ENCODE measurements at regions not wholly inside any gene's neighbourhood (a gene's known extent, or its start where the extent isn't known, plus 50 kb on each side); places are given as distances from the start of the nearest gene placed in this dataset.

GRCh38 chr4:20106921-20107320 is 144.8 kb upstream of the SLIT2 start:
- DNase-seq, result no peak
- Histone ChIP-seq H3K4me1 (no peaks in the 10 kb centered on the region), H3K27ac (no peak overlapping the region), H3K27me3 (replicated peaks in 1 of 7) (no peaks in the 10 kb centered on the region), H3K9me3 (peaks cover 0 to 8% (median 0%) of the 10 kb centered on the region in 8 donors), H3K4me3 (no peak overlapping the region), H3K36me3 (no peaks in the 10 kb centered on the region)
- 89 to 97% (median 93%) methylated on average over 2 of the region's 2 CpGs for WGBS, 5 donors
- TF ChIP-seq POLR2AphosphoS5 (IDR thresholded peaks at IDR 0.05), result no peak
- intact Hi-C loops (cut with DNase I; ENCODE audit: low total_unique reads), result no loop called here

GRCh38 chr4:20101831-20102230 is 149.9 kb upstream of the SLIT2 start:
- H3K36me3 ChIP-seq, result no peaks in the 10 kb centered on the region
- TF ChIP-seq POLR2A (IDR thresholded peaks at IDR 0.05), result no peak
- no peak for TF ChIP-seq POLR2AphosphoS5 (IDR thresholded peaks at IDR 0.05)
- no peak for TF ChIP-seq CTCF (IDR thresholded peaks at IDR 0.05 in 8 of 11, conservative IDR thresholded peaks at IDR 0.05 in 3 of 11)
- 79 to 98% (median 95%) methylated on average over 4 of the region's 4 CpGs for WGBS, 5 donors
- H3K9me3 ChIP-seq, result peaks cover 0 to 8% (median 0%) of the 10 kb centered on the region in 8 donors
- H3K27ac ChIP-seq, result no peak overlapping the region
- intact Hi-C loops (cut with DNase I; ENCODE audit: low total_unique reads), result no loop called here
- H3K4me1 ChIP-seq, result no peaks in the 10 kb centered on the region
- H3K27me3 ChIP-seq (replicated peaks in 1 of 7), result no peaks in the 10 kb centered on the region
- DNase-seq, result no peak
- no peak overlapping the region for H3K4me3 ChIP-seq

- H3K4me3 ChIP-seq, result no peak overlapping the region
- H3K36me3 ChIP-seq, result no peaks in the 10 kb centered on the region
- no peak overlapping the region for H3K27ac ChIP-seq
- no peak for DNase-seq
- H3K27me3 ChIP-seq (replicated peaks in 1 of 7), result no peaks in the 10 kb centered on the region
- WGBS, 5 donors, result 68 to 88% (median 77%) methylated on average over 2 of the region's 2 CpGs
- H3K9me3 ChIP-seq, result no peaks in the 10 kb centered on the region
- intact Hi-C loops (cut with DNase I; ENCODE audit: low total_unique reads), result no loop called here
- no peaks in the 10 kb centered on the region for H3K4me1 ChIP-seq
- no peak for TF ChIP-seq CTCF (IDR thresholded peaks at IDR 0.05 in 8 of 11, conservative IDR thresholded peaks at IDR 0.05 in 3 of 11)
- TF ChIP-seq POLR2A (IDR thresholded peaks at IDR 0.05), result no peak
- no peak for TF ChIP-seq POLR2AphosphoS5 (IDR thresholded peaks at IDR 0.05)
These were observed 154.8 kb upstream of the SLIT2 start for GRCh38 chr4:20096911-20097310.

- 82 to 91% (median 86%) methylated on average over 4 of the region's 4 CpGs for WGBS, 5 donors
These were observed 155.7 kb upstream of the SLIT2 start for GRCh38 chr4:20095805-20096541.

More at GRCh38 chr4:20095805-20096541, 155.7 kb upstream of the SLIT2 start:
- Histone ChIP-seq H3K9me3 (no peaks in the 10 kb centered on the region), H3K4me1 (no peaks in the 10 kb centered on the region), H3K27me3 (replicated peaks in 1 of 7) (no peaks in the 10 kb centered on the region), H3K27ac (no peak overlapping the region), H3K36me3 (no peaks in the 10 kb centered on the region), H3K4me3 (no peak overlapping the region)
- TF ChIP-seq POLR2A (IDR thresholded peaks at IDR 0.05) (no peak), POLR2AphosphoS5 (IDR thresholded peaks at IDR 0.05) (no peak), CTCF (IDR thresholded peaks at IDR 0.05 in 8 of 11, conservative IDR thresholded peaks at IDR 0.05 in 3 of 11) (no peak)
- DNase-seq, result no peak
- intact Hi-C loops (cut with DNase I; ENCODE audit: low total_unique reads), result no loop called here
